ENCODE measurements at regions not wholly inside any gene's neighbourhood (a gene's known extent, or its start where the extent isn't known, plus 50 kb on each side); places are given as distances from the start of the nearest gene placed in this dataset.

- POLR2A ChIA-PET = no interaction called here
- Histone ChIP-seq H3K9me3 (ENCODE audit: low read length) (no peaks in the 10 kb centered on the region), H3K4me1 (ENCODE audit: insufficient read depth, low read length) (no peaks in the 10 kb centered on the region), H3K4me3 (ENCODE audit: low read length) (no peak overlapping the region), H3K27me3 (ENCODE audit: insufficient read depth, low read length, poor library complexity, severe bottlenecking) (no peaks in the 10 kb centered on the region), H3K36me3 (ENCODE audit: insufficient read depth, low read length) (no peaks in the 10 kb centered on the region), H3K27ac (ENCODE audit: low read depth, low read length) (no peak overlapping the region)
- H3K27me3 Mint-ChIP-seq = peaks cover 0 to 10% of the 10 kb centered on the region in 2 donors
- no peak overlapping the region for H3K4me3 Mint-ChIP-seq
- H3K27ac Mint-ChIP-seq = no peak overlapping the region
- H3K36me3 Mint-ChIP-seq = no peaks in the 10 kb centered on the region
- no peak for DNase-seq
- H3K4me1 Mint-ChIP-seq = no peaks in the 10 kb centered on the region
- H3K9me3 Mint-ChIP-seq = peaks cover 0 to 2% (median 0%) of the 10 kb centered on the region in 5 donors
- CTCF ChIA-PET = no interaction called here
These were observed 424.2 kb downstream of the FGF13 start for GRCh38 chrX:138287205-138287877.

- Histone ChIP-seq H3K4me1 (ENCODE audit: insufficient read depth, low read length) (no peaks in the 10 kb centered on the region), H3K27me3 (ENCODE audit: insufficient read depth, low read length, poor library complexity, severe bottlenecking) (no peaks in the 10 kb centered on the region), H3K36me3 (ENCODE audit: insufficient read depth, low read length) (no peaks in the 10 kb centered on the region), H3K4me3 (ENCODE audit: low read length) (no peak overlapping the region), H3K27ac (ENCODE audit: low read depth, low read length) (no peak overlapping the region), H3K9me3 (ENCODE audit: low read length) (no peaks in the 10 kb centered on the region)
- Mint-ChIP-seq H3K4me3 (no peak overlapping the region), H3K4me1 (no peaks in the 10 kb centered on the region), H3K36me3 (no peaks in the 10 kb centered on the region), H3K27ac (no peak overlapping the region), H3K9me3 (peaks cover 0 to 2% (median 0%) of the 10 kb centered on the region in 5 donors), H3K27me3 (peaks cover 0 to 5% of the 10 kb centered on the region in 2 donors)
- ChIA-PET POLR2A (no interaction called here), CTCF (no interaction called here)
- no peak for DNase-seq
These were observed 416.6 kb downstream of the FGF13 start for GRCh38 chrX:138294951-138295350.

- Histone ChIP-seq H3K27ac (ENCODE audit: low read depth, low read length) (no peak overlapping the region), H3K4me1 (ENCODE audit: insufficient read depth, low read length) (no peaks in the 10 kb centered on the region), H3K9me3 (ENCODE audit: low read length) (no peaks in the 10 kb centered on the region), H3K36me3 (ENCODE audit: insufficient read depth, low read length) (no peaks in the 10 kb centered on the region), H3K27me3 (ENCODE audit: insufficient read depth, low read length, poor library complexity, severe bottlenecking) (no peaks in the 10 kb centered on the region), H3K4me3 (ENCODE audit: low read length) (no peak overlapping the region)
- no peak overlapping the region for H3K4me3 Mint-ChIP-seq
- no peak for DNase-seq
- H3K4me1 Mint-ChIP-seq = no peaks in the 10 kb centered on the region
- peaks cover 0 to 2% (median 2%) of the 10 kb centered on the region in 5 donors for H3K9me3 Mint-ChIP-seq
- peaks cover 0 to 2% of the 10 kb centered on the region in 2 donors for H3K27me3 Mint-ChIP-seq
- H3K27ac Mint-ChIP-seq = no peak overlapping the region
- CTCF ChIA-PET = no interaction called here
- no peaks in the 10 kb centered on the region for H3K36me3 Mint-ChIP-seq
- POLR2A ChIA-PET = no interaction called here
These were observed 413.2 kb downstream of the FGF13 start for GRCh38 chrX:138298268-138298667.

GRCh38 chrX:138345801-138346200 is 365.7 kb downstream of the FGF13 start:
- Histone ChIP-seq H3K27ac (ENCODE audit: low read depth, low read length) (no peak overlapping the region), H3K9me3 (ENCODE audit: low read length) (no peaks in the 10 kb centered on the region), H3K4me1 (ENCODE audit: insufficient read depth, low read length) (no peaks in the 10 kb centered on the region), H3K36me3 (ENCODE audit: insufficient read depth, low read length) (no peaks in the 10 kb centered on the region), H3K27me3 (ENCODE audit: insufficient read depth, low read length, poor library complexity, severe bottlenecking) (no peaks in the 10 kb centered on the region), H3K4me3 (ENCODE audit: low read length) (no peak overlapping the region)
- Mint-ChIP-seq H3K4me3 (no peak overlapping the region), H3K9me3 (peaks cover 0 to 2% (median 0%) of the 10 kb centered on the region in 5 donors), H3K27ac (no peak overlapping the region), H3K36me3 (no peaks in the 10 kb centered on the region), H3K4me1 (no peaks in the 10 kb centered on the region), H3K27me3 (peaks cover 0 to 4% of the 10 kb centered on the region in 2 donors)
- CTCF ChIA-PET = no interaction called here
- no peak for DNase-seq
- POLR2A ChIA-PET = no interaction called here

GRCh38 chrX:138349351-138349750 is 362.2 kb downstream of the FGF13 start:
- Histone ChIP-seq H3K9me3 (ENCODE audit: low read length) (no peaks in the 10 kb centered on the region), H3K4me3 (ENCODE audit: low read length) (no peak overlapping the region), H3K27me3 (ENCODE audit: insufficient read depth, low read length, poor library complexity, severe bottlenecking) (no peaks in the 10 kb centered on the region), H3K27ac (ENCODE audit: low read depth, low read length) (no peak overlapping the region), H3K4me1 (ENCODE audit: insufficient read depth, low read length) (no peaks in the 10 kb centered on the region), H3K36me3 (ENCODE audit: insufficient read depth, low read length) (no peaks in the 10 kb centered on the region)
- no peak overlapping the region for H3K4me3 Mint-ChIP-seq
- POLR2A ChIA-PET = no interaction called here
- CTCF ChIA-PET = no interaction called here
- H3K9me3 Mint-ChIP-seq = peaks cover 0 to 2% (median 0%) of the 10 kb centered on the region in 5 donors
- DNase-seq = no peak
- H3K27ac Mint-ChIP-seq = no peak overlapping the region
- H3K4me1 Mint-ChIP-seq = no peaks in the 10 kb centered on the region
- no peaks in the 10 kb centered on the region for H3K36me3 Mint-ChIP-seq
- H3K27me3 Mint-ChIP-seq = peaks cover 0 to 4% of the 10 kb centered on the region in 2 donors

GRCh38 chrX:138378876-138379275 is 332.6 kb downstream of the FGF13 start:
- H3K9me3 Mint-ChIP-seq = peaks cover 0 to 6% (median 2%) of the 10 kb centered on the region in 5 donors
- Histone ChIP-seq H3K27ac (ENCODE audit: low read depth, low read length) (no peak overlapping the region), H3K36me3 (ENCODE audit: insufficient read depth, low read length) (no peaks in the 10 kb centered on the region), H3K4me3 (ENCODE audit: low read length) (no peak overlapping the region), H3K9me3 (ENCODE audit: low read length) (no peaks in the 10 kb centered on the region), H3K27me3 (ENCODE audit: insufficient read depth, low read length, poor library complexity, severe bottlenecking) (no peaks in the 10 kb centered on the region), H3K4me1 (ENCODE audit: insufficient read depth, low read length) (no peaks in the 10 kb centered on the region)
- H3K27me3 Mint-ChIP-seq = no peaks in the 10 kb centered on the region
- no peaks in the 10 kb centered on the region for H3K4me1 Mint-ChIP-seq
- H3K36me3 Mint-ChIP-seq = peaks cover 0 to 2% (median 0%) of the 10 kb centered on the region in 3 donors
- ChIA-PET CTCF (no interaction called here), POLR2A (no interaction called here)
- H3K4me3 Mint-ChIP-seq = no peak overlapping the region
- no peak for DNase-seq
- no peak overlapping the region for H3K27ac Mint-ChIP-seq

GRCh38 chrX:138408101-138408500 is 303.4 kb downstream of the FGF13 start:
- Mint-ChIP-seq H3K36me3 (no peaks in the 10 kb centered on the region), H3K27ac (no peak overlapping the region), H3K9me3 (peaks cover 0 to 4% (median 0%) of the 10 kb centered on the region in 5 donors), H3K27me3 (peaks cover 0 to 1% of the 10 kb centered on the region in 2 donors), H3K4me3 (no peak overlapping the region), H3K4me1 (no peaks in the 10 kb centered on the region)
- H3K27ac ChIP-seq (ENCODE audit: low read depth, low read length) = no peak overlapping the region
- ChIA-PET POLR2A (no interaction called here), CTCF (no interaction called here)
- H3K9me3 ChIP-seq (ENCODE audit: low read length) = no peaks in the 10 kb centered on the region
- no peaks in the 10 kb centered on the region for H3K27me3 ChIP-seq (ENCODE audit: insufficient read depth, low read length, poor library complexity, severe bottlenecking)
- DNase-seq = no peak
- no peak overlapping the region for H3K4me3 ChIP-seq (ENCODE audit: low read length)
- H3K4me1 ChIP-seq (ENCODE audit: insufficient read depth, low read length) = no peaks in the 10 kb centered on the region
- H3K36me3 ChIP-seq (ENCODE audit: insufficient read depth, low read length) = no peaks in the 10 kb centered on the region

- DNase-seq = no peak
- H3K27me3 ChIP-seq (ENCODE audit: insufficient read depth, low read length, poor library complexity, severe bottlenecking) = no peaks in the 10 kb centered on the region
- Mint-ChIP-seq H3K4me3 (no peak overlapping the region), H3K27ac (no peak overlapping the region), H3K36me3 (no peaks in the 10 kb centered on the region), H3K9me3 (peaks cover 0 to 5% (median under 1%) of the 10 kb centered on the region in 5 donors), H3K4me1 (no peaks in the 10 kb centered on the region), H3K27me3 (peaks cover 0 to 1% of the 10 kb centered on the region in 2 donors)
- H3K9me3 ChIP-seq (ENCODE audit: low read length) = no peaks in the 10 kb centered on the region
- no peak overlapping the region for H3K4me3 ChIP-seq (ENCODE audit: low read length)
- ChIA-PET POLR2A (no interaction called here), CTCF (no interaction called here)
- H3K36me3 ChIP-seq (ENCODE audit: insufficient read depth, low read length) = no peaks in the 10 kb centered on the region
- H3K27ac ChIP-seq (ENCODE audit: low read depth, low read length) = no peak overlapping the region
- H3K4me1 ChIP-seq (ENCODE audit: insufficient read depth, low read length) = no peaks in the 10 kb centered on the region
These were observed 300.5 kb downstream of the FGF13 start for GRCh38 chrX:138411048-138411447.
